Breast epithelium (tissue), 4 donors: ENCODE measurements at regions not wholly inside any gene's neighbourhood (a gene's known extent, or its start where the extent isn't known, plus 50 kb on each side); places are given as distances from the start of the nearest gene placed in this dataset.

Experiments
- DNase-seq, 2 donors: peaks; one replicate each; pipeline ENCODE4 v3.0.0-alpha.2; 2019; ENCODE audit warnings: low spot score in 2 of 2
- H3K27ac ChIP-seq, 2 donors: fragments of 200-600 bp; sonication (generic) in 1 of 2; one replicate each; pipeline ENCODE4 v1.5.1; 2016 to 2019; ENCODE audit warnings: mild to moderate bottlenecking in 1 of 2
- H3K27me3 ChIP-seq, 2 donors: fragments of 200-600 bp; sonication (generic) in 1 of 2; one replicate each; pipeline versions ENCODE4 v1.5.1 to v1.6.0; 2017 to 2019; ENCODE audit warnings: control low read depth in 1 of 2, mild to moderate bottlenecking in 1 of 2
- H3K36me3 ChIP-seq: fragments of 200-600 bp; one replicate; pipeline ENCODE4 v1.5.1; 2019
- H3K4me1 ChIP-seq, 2 donors: fragments of 200-600 bp; sonication (generic); one replicate each; pipeline ENCODE4 v1.5.1; 2016 to 2019; ENCODE audit warnings: control low read depth in 1 of 2
- H3K4me3 ChIP-seq, 3 donors: fragments of 200-600 bp; sonication (generic); 1 replicate in 2 of 3; 2 replicates in 1 of 3; pipeline ENCODE4 v1.5.1; 2016 to 2019; ENCODE audit warnings: mild to moderate bottlenecking in 3 of 3, moderate library complexity in 2 of 3
- H3K9me3 ChIP-seq, 2 donors: fragments of 200-600 bp; sonication (generic) in 1 of 2; one replicate each; pipeline ENCODE4 v1.5.1; 2016 to 2019; ENCODE audit warnings: control low read depth in 1 of 2
- CTCF ChIP-seq, 3 donors: fragments of 450-650 bp; IDR thresholded peaks; one replicate each; pipeline ENCODE4 v1.5.1; 2016 to 2017; ENCODE audit warnings: antibody characterized with exemption in 3 of 3, mild to moderate bottlenecking in 3 of 3, moderate library complexity in 3 of 3
- POLR2A ChIP-seq: fragments of 450-650 bp; IDR thresholded peaks from one replicate; pipeline ENCODE4 v1.6.1; 2016; ENCODE audit warnings: antibody characterized with exemption, mild to moderate bottlenecking, moderate library complexity
- POLR2AphosphoS5 ChIP-seq, 3 donors: sonication (generic); formaldehyde crosslinking; IDR thresholded peaks; one replicate each; pipeline ENCODE4 v1.6.1; 2017; ENCODE audit warnings: antibody characterized with exemption in 3 of 3
- intact Hi-C: fragments of 100-400 bp; cut with DNase I; formaldehyde crosslinking; loops from one replicate; pipeline ENCODE4 v1.15.1; 2023; ENCODE audit warnings: low total_unique reads

GRCh38 chr14:56036353-56036752 is 81.9 kb upstream of the PELI2 start:
- no peaks in the 10 kb centered on the region for H3K36me3 ChIP-seq
- H3K4me3 ChIP-seq: no peak overlapping the region
- no peaks in the 10 kb centered on the region for H3K27me3 ChIP-seq
- intact Hi-C loops: no loop called here
- no peak overlapping the region for H3K27ac ChIP-seq
- no peaks in the 10 kb centered on the region for H3K9me3 ChIP-seq
- no peak for TF ChIP-seq POLR2AphosphoS5 (IDR thresholded peaks at IDR 0.05)
- TF ChIP-seq CTCF (IDR thresholded peaks at IDR 0.05): no peak
- no peak for TF ChIP-seq POLR2A
- H3K4me1 ChIP-seq: no peaks in the 10 kb centered on the region
- no peak for DNase-seq

GRCh38 chr14:56040121-56040520 is 78.1 kb upstream of the PELI2 start:
- Histone ChIP-seq H3K36me3 (no peaks in the 10 kb centered on the region), H3K4me3 (no peak overlapping the region), H3K27ac (no peak overlapping the region), H3K9me3 (no peaks in the 10 kb centered on the region), H3K4me1 (no peaks in the 10 kb centered on the region), H3K27me3 (no peaks in the 10 kb centered on the region)
- peak in 1 of 2 donors; percentile 23 for DNase-seq
- TF ChIP-seq POLR2A (no peak), POLR2AphosphoS5 (IDR thresholded peaks at IDR 0.05) (no peak), CTCF (IDR thresholded peaks at IDR 0.05) (no peak)
- intact Hi-C loops: no loop called here

- Histone ChIP-seq H3K36me3 (no peaks in the 10 kb centered on the region), H3K27ac (no peak overlapping the region), H3K4me1 (no peaks in the 10 kb centered on the region), H3K4me3 (no peak overlapping the region), H3K27me3 (no peaks in the 10 kb centered on the region), H3K9me3 (no peaks in the 10 kb centered on the region)
- TF ChIP-seq POLR2AphosphoS5 (IDR thresholded peaks at IDR 0.05): no peak
- TF ChIP-seq CTCF (IDR thresholded peaks at IDR 0.05): no peak
- no peak for TF ChIP-seq POLR2A
- intact Hi-C loops: no loop called here
- no peak for DNase-seq
Observed at GRCh38 chr14:56044196-56044595, 74.0 kb upstream of the PELI2 start.

GRCh38 chr14:56046546-56046945 is 71.7 kb upstream of the PELI2 start:
- no peaks in the 10 kb centered on the region for H3K36me3 ChIP-seq
- no peak for TF ChIP-seq POLR2A
- TF ChIP-seq POLR2AphosphoS5 (IDR thresholded peaks at IDR 0.05): no peak
- no peak for TF ChIP-seq CTCF (IDR thresholded peaks at IDR 0.05)
- intact Hi-C loops: no loop called here
- no peak overlapping the region for H3K4me3 ChIP-seq
- DNase-seq: no peak
- H3K4me1 ChIP-seq: no peaks in the 10 kb centered on the region
- no peaks in the 10 kb centered on the region for H3K27me3 ChIP-seq
- no peak overlapping the region for H3K27ac ChIP-seq
- H3K9me3 ChIP-seq: no peaks in the 10 kb centered on the region

- Histone ChIP-seq H3K4me3 (no peak overlapping the region), H3K27me3 (no peaks in the 10 kb centered on the region), H3K27ac (no peak overlapping the region), H3K4me1 (no peaks in the 10 kb centered on the region), H3K9me3 (no peaks in the 10 kb centered on the region), H3K36me3 (no peaks in the 10 kb centered on the region)
- TF ChIP-seq POLR2A (no peak), POLR2AphosphoS5 (IDR thresholded peaks at IDR 0.05) (no peak), CTCF (IDR thresholded peaks at IDR 0.05) (no peak)
- intact Hi-C loops: no loop called here
- no peak for DNase-seq
Observed at GRCh38 chr14:56046996-56047395, 71.2 kb upstream of the PELI2 start.
